HEK293 (cell line): ENCODE measurements at regions not wholly inside any gene's neighbourhood (a gene's known extent, or its start where the extent isn't known, plus 50 kb on each side); places are given as distances from the start of the nearest gene placed in this dataset.

ENCODE experiments used
- TCF7L2 ChIP-seq: IDR thresholded peaks from 2 replicates; pipeline ENCODE4 v1.6.1; 2011; ENCODE audit warnings: low read depth, mild to moderate bottlenecking, inconsistent platforms, low read length, moderate library complexity, borderline replicate concordance
- WT1 ChIP-seq: fragments of 450-650 bp; formaldehyde crosslinking; IDR thresholded peaks from 2 replicates; pipeline ENCODE4 v1.5.1; 2016; ENCODE audit warnings: missing biosample characterization, missing genetic modification characterization
- ZNF629 ChIP-seq: fragments of 450-650 bp; formaldehyde crosslinking; IDR thresholded peaks from 2 replicates; pipeline ENCODE4 v1.5.1; 2017; ENCODE audit warnings: missing biosample characterization, missing genetic modification characterization
- ZNF777 ChIP-seq: fragments of 450-650 bp; formaldehyde crosslinking; IDR thresholded peaks from 2 replicates; pipeline ENCODE4 v1.5.1; 2017; ENCODE audit warnings: missing biosample characterization, missing genetic modification characterization, borderline replicate concordance
- TF ChIP-seq, protein P1 (sequence below): fragments of 450-650 bp; formaldehyde crosslinking; IDR thresholded peaks from 2 replicates; pipeline ENCODE4 v1.5.1; 2016; ENCODE audit warnings: missing biosample characterization, missing genetic modification characterization
- TF ChIP-seq, protein P2 (sequence below): fragments of 450-650 bp; formaldehyde crosslinking; IDR thresholded peaks from 2 replicates; pipeline ENCODE4 v1.5.1; 2016; ENCODE audit warnings: missing biosample characterization, missing genetic modification characterization

DNA sequence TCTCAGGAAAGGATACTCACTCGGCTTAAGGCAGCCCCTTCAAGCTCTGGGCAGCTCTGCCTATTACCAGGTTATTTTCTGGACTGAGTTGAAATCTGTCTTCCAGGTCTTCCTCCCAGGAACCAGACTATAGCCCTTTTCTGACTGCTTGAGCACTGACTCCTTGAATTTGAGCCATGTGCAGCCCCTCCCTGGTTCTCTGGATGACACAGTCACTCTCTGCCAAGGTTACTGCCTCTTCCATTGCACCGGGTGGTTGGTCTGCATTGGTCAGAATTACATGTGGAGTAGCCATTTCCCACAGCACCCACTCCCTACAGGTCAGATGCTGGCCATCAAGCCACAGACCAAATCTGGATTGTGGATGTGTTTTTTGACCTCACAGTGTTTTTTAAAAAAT lies 81.9 kb downstream of the KLF4 start:
- TF ChIP-seq, protein P1, sequence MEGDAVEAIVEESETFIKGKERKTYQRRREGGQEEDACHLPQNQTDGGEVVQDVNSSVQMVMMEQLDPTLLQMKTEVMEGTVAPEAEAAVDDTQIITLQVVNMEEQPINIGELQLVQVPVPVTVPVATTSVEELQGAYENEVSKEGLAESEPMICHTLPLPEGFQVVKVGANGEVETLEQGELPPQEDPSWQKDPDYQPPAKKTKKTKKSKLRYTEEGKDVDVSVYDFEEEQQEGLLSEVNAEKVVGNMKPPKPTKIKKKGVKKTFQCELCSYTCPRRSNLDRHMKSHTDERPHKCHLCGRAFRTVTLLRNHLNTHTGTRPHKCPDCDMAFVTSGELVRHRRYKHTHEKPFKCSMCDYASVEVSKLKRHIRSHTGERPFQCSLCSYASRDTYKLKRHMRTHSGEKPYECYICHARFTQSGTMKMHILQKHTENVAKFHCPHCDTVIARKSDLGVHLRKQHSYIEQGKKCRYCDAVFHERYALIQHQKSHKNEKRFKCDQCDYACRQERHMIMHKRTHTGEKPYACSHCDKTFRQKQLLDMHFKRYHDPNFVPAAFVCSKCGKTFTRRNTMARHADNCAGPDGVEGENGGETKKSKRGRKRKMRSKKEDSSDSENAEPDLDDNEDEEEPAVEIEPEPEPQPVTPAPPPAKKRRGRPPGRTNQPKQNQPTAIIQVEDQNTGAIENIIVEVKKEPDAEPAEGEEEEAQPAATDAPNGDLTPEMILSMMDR: no peak
- no peak for TF ChIP-seq TCF7L2
- no peak for TF ChIP-seq ZNF777 (tag by site-specific recombination)
- TF ChIP-seq ZNF629 (tag by site-specific recombination): no peak
- TF ChIP-seq, protein P2, sequence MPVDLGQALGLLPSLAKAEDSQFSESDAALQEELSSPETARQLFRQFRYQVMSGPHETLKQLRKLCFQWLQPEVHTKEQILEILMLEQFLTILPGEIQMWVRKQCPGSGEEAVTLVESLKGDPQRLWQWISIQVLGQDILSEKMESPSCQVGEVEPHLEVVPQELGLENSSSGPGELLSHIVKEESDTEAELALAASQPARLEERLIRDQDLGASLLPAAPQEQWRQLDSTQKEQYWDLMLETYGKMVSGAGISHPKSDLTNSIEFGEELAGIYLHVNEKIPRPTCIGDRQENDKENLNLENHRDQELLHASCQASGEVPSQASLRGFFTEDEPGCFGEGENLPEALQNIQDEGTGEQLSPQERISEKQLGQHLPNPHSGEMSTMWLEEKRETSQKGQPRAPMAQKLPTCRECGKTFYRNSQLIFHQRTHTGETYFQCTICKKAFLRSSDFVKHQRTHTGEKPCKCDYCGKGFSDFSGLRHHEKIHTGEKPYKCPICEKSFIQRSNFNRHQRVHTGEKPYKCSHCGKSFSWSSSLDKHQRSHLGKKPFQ (tag by site-specific recombination): no peak
- TF ChIP-seq WT1 (tag by site-specific recombination): no peak
